GM21576 (cell line): ENCODE measurements at regions not wholly inside any gene's neighbourhood (a gene's known extent, or its start where the extent isn't known, plus 50 kb on each side); places are given as distances from the start of the nearest gene placed in this dataset.
"Not testable (repeated sequence)": the region's sequence is repeated elsewhere in the genome, so short reads cannot be mapped to it uniquely, and the experiment has no call there.

Source experiments
- ATAC-seq: cut with Tn5 transposase; IDR thresholded peaks from one replicate; pipeline ENCODE4 v1.9.1; 2021; ENCODE audit warnings: mild to moderate bottlenecking, moderate library complexity; ENCODE audit not compliant: unreplicated experiment

- no peak for ATAC-seq
Measured at GRCh38 chr14:77985211-77985615, 185.0 kb upstream of the NRXN3 start.

- ATAC-seq: no peak
Measured at GRCh38 chr14:77986773-77987172, 183.4 kb upstream of the NRXN3 start.

- ATAC-seq: no peak
Measured at GRCh38 chr14:77988096-77988870, 181.9 kb upstream of the NRXN3 start.

GRCh38 chr14:77988970-77989369 lies 181.2 kb upstream of the NRXN3 start:
- no peak for ATAC-seq

GRCh38 chr14:77989441-77989991 lies 180.7 kb upstream of the NRXN3 start:
- no peak for ATAC-seq

- no peak for ATAC-seq
Measured at GRCh38 chr14:77990337-77990736, 179.8 kb upstream of the NRXN3 start.

GRCh38 chr14:77991128-77991772 lies 178.9 kb upstream of the NRXN3 start:
- ATAC-seq: no peak

GRCh38 chr14:78005325-78005724 lies 164.8 kb upstream of the NRXN3 start:
- peak; percentile 79 for ATAC-seq

- ATAC-seq: no peak
Measured at GRCh38 chr14:78007160-78007559, 163.0 kb upstream of the NRXN3 start.

- no peak for ATAC-seq
Measured at GRCh38 chr14:78010688-78011087, 159.5 kb upstream of the NRXN3 start.

GRCh38 chr14:78013911-78014310 lies 156.3 kb upstream of the NRXN3 start:
- not testable (repeated sequence) for ATAC-seq

- ATAC-seq: no peak
Measured at GRCh38 chr14:78016532-78016931, 153.6 kb upstream of the NRXN3 start.

GRCh38 chr14:78018283-78018682 lies 151.9 kb upstream of the NRXN3 start:
- no peak for ATAC-seq

GRCh38 chr14:78022059-78022458 lies 148.1 kb upstream of the NRXN3 start:
- ATAC-seq: peak; percentile 81

GRCh38 chr14:78023112-78023511 lies 147.1 kb upstream of the NRXN3 start:
- no peak for ATAC-seq

GRCh38 chr14:78028471-78028870 lies 141.7 kb upstream of the NRXN3 start:
- no peak for ATAC-seq

- no peak for ATAC-seq
Measured at GRCh38 chr14:78029601-78030372, 140.4 kb upstream of the NRXN3 start.

GRCh38 chr14:78043349-78043748 lies 126.8 kb upstream of the NRXN3 start:
- no peak for ATAC-seq

GRCh38 chr14:78048120-78048519 lies 122.1 kb upstream of the NRXN3 start:
- no peak for ATAC-seq

GRCh38 chr14:78056890-78057289 lies 113.3 kb upstream of the NRXN3 start:
- not testable (repeated sequence) for ATAC-seq

GRCh38 chr14:78070344-78070743 lies 99.8 kb upstream of the NRXN3 start:
- ATAC-seq: no peak
